ENCODE measurements at regions not wholly inside any gene's neighbourhood (a gene's known extent, or its start where the extent isn't known, plus 50 kb on each side); places are given as distances from the start of the nearest gene placed in this dataset.
A peak's percentile ranks its signal among the peaks of the same experiment; 100 is the strongest.

GRCh38 chr6:106022801-106023200, 63.3 kb upstream of the PRDM1 start:
- Histone ChIP-seq H3K27ac (no peak overlapping the region), H3K9me3 (no peaks in the 10 kb centered on the region), H3K27me3 (no peaks in the 10 kb centered on the region), H3K4me3 (no peak overlapping the region), H3K4me1 (no peaks in the 10 kb centered on the region), H3K36me3 (no peaks in the 10 kb centered on the region)
- no peak for TF ChIP-seq POLR2A (IDR thresholded peaks at IDR 0.05)
- TF ChIP-seq, protein P1, sequence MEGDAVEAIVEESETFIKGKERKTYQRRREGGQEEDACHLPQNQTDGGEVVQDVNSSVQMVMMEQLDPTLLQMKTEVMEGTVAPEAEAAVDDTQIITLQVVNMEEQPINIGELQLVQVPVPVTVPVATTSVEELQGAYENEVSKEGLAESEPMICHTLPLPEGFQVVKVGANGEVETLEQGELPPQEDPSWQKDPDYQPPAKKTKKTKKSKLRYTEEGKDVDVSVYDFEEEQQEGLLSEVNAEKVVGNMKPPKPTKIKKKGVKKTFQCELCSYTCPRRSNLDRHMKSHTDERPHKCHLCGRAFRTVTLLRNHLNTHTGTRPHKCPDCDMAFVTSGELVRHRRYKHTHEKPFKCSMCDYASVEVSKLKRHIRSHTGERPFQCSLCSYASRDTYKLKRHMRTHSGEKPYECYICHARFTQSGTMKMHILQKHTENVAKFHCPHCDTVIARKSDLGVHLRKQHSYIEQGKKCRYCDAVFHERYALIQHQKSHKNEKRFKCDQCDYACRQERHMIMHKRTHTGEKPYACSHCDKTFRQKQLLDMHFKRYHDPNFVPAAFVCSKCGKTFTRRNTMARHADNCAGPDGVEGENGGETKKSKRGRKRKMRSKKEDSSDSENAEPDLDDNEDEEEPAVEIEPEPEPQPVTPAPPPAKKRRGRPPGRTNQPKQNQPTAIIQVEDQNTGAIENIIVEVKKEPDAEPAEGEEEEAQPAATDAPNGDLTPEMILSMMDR (IDR thresholded peaks at IDR 0.05): no peak
- no peak for DNase-seq
- intact Hi-C loops (cut with DNase I; ENCODE audit: low total_unique reads): no loop called here

- TF ChIP-seq POLR2A (IDR thresholded peaks at IDR 0.05): no peak
- TF ChIP-seq, protein P1 (IDR thresholded peaks at IDR 0.05): no peak
- H3K27me3 ChIP-seq: no peaks in the 10 kb centered on the region
- intact Hi-C loops (cut with DNase I; ENCODE audit: low total_unique reads): no loop called here
- H3K36me3 ChIP-seq: no peaks in the 10 kb centered on the region
- H3K4me3 ChIP-seq: no peak overlapping the region
- H3K4me1 ChIP-seq: no peaks in the 10 kb centered on the region
- H3K27ac ChIP-seq: no peak overlapping the region
- H3K9me3 ChIP-seq: no peaks in the 10 kb centered on the region
- no peak for DNase-seq
Observed at GRCh38 chr6:106017454-106017853, 68.7 kb upstream of the PRDM1 start.

DNA sequence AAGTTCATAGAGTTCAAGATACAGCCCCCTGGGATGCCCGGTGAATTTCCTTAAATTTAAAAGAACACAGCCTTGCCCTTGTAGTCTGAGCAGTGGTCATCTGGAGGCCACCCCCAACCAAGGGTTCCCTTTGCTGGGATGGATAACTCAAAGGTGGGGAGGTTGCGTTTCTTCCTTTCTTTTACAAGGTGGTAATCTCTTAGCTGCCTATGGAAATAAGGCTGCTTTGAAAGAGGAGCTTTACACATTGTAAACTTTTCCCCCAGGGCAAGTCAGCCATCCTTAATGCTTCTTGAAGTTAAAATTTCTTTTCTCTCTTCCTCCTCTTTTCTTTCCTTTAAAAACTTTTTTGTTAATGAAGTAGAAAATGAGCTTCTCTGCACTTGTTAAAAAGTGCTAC, 71.2 kb upstream of the PRDM1 start:
- Histone ChIP-seq H3K36me3 (no peaks in the 10 kb centered on the region), H3K4me1 (no peaks in the 10 kb centered on the region), H3K4me3 (no peak overlapping the region), H3K27ac (no peak overlapping the region), H3K27me3 (no peaks in the 10 kb centered on the region), H3K9me3 (no peaks in the 10 kb centered on the region)
- DNase-seq: no peak
- TF ChIP-seq, protein P1 (IDR thresholded peaks at IDR 0.05): no peak
- TF ChIP-seq POLR2A (IDR thresholded peaks at IDR 0.05): no peak
- intact Hi-C loops (cut with DNase I; ENCODE audit: low total_unique reads): no loop called here

GRCh38 chr6:106011476-106011875, 74.7 kb upstream of the PRDM1 start:
- Histone ChIP-seq H3K27ac (no peak overlapping the region), H3K9me3 (no peaks in the 10 kb centered on the region), H3K4me1 (no peaks in the 10 kb centered on the region), H3K4me3 (no peak overlapping the region), H3K27me3 (no peaks in the 10 kb centered on the region), H3K36me3 (no peaks in the 10 kb centered on the region)
- DNase-seq: no peak
- intact Hi-C loops (cut with DNase I; ENCODE audit: low total_unique reads): no loop called here
- TF ChIP-seq, protein P1 (IDR thresholded peaks at IDR 0.05): no peak
- no peak for TF ChIP-seq POLR2A (IDR thresholded peaks at IDR 0.05)

- intact Hi-C loops (cut with DNase I; ENCODE audit: low total_unique reads): no loop called here
- Histone ChIP-seq H3K27me3 (no peaks in the 10 kb centered on the region), H3K9me3 (no peaks in the 10 kb centered on the region), H3K36me3 (no peaks in the 10 kb centered on the region), H3K4me3 (no peak overlapping the region), H3K27ac (peak overlapping the region in 1 of 2 donors; percentile 47), H3K4me1 (no peaks in the 10 kb centered on the region)
- TF ChIP-seq, protein P1 (IDR thresholded peaks at IDR 0.05): no peak
- no peak for TF ChIP-seq POLR2A (IDR thresholded peaks at IDR 0.05)
- no peak for DNase-seq
Observed at GRCh38 chr6:106005954-106006353, 80.2 kb upstream of the PRDM1 start.
